ENCODE measurements at regions not wholly inside any gene's neighbourhood (a gene's known extent, or its start where the extent isn't known, plus 50 kb on each side); places are given as distances from the start of the nearest gene placed in this dataset.
A peak's percentile ranks its signal among the peaks of the same experiment; 100 is the strongest.

DNA sequence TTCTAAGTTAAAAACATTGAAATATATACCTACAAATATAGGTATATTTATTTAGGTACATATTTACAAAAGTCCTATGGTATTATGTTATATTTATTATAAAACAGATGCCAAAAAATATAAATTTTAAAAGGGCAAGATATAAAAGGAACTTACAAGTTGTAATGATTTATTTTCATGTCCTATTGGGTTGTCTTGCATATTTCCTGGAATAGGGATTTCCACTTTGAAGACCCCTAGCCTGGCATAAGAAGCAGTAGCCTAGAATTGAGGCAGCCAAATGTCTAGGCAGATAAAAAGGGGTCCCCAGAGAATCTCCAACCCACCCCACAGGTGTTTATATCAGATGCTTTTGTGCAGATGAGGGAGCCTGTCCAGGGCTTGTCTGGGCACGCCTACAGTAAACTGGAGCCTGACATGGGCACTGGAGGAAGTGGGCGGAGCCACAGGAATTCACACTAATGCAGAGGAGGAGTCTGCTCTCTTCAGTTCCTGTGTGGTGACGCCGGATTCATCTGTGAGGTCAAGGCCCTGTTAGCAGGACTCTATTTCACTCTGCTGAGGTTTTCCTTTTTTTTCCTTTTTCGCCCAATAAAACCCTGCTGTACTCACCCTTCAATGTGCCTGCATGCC, 1088.9 kb upstream of the PIK3C3 start:
- Histone ChIP-seq H3K36me3 (ENCODE audit: control insufficient read depth, insufficient read depth, low read length) (no peaks in the 10 kb centered on the region), H3K27me3 (ENCODE audit: control insufficient read depth, insufficient read depth, low read length) (no peaks in the 10 kb centered on the region), H3K4me3 (ENCODE audit: low read depth, low read length) (no peak overlapping the region)
- TF ChIP-seq, protein P1, sequence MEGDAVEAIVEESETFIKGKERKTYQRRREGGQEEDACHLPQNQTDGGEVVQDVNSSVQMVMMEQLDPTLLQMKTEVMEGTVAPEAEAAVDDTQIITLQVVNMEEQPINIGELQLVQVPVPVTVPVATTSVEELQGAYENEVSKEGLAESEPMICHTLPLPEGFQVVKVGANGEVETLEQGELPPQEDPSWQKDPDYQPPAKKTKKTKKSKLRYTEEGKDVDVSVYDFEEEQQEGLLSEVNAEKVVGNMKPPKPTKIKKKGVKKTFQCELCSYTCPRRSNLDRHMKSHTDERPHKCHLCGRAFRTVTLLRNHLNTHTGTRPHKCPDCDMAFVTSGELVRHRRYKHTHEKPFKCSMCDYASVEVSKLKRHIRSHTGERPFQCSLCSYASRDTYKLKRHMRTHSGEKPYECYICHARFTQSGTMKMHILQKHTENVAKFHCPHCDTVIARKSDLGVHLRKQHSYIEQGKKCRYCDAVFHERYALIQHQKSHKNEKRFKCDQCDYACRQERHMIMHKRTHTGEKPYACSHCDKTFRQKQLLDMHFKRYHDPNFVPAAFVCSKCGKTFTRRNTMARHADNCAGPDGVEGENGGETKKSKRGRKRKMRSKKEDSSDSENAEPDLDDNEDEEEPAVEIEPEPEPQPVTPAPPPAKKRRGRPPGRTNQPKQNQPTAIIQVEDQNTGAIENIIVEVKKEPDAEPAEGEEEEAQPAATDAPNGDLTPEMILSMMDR (IDR thresholded peaks at IDR 0.05; ENCODE audit: insufficient read depth, low read length, severe bottlenecking): no peak
- DNase-seq (ENCODE audit: low read depth) (peak; percentile 78), FAIRE-seq (no peak)

DNA sequence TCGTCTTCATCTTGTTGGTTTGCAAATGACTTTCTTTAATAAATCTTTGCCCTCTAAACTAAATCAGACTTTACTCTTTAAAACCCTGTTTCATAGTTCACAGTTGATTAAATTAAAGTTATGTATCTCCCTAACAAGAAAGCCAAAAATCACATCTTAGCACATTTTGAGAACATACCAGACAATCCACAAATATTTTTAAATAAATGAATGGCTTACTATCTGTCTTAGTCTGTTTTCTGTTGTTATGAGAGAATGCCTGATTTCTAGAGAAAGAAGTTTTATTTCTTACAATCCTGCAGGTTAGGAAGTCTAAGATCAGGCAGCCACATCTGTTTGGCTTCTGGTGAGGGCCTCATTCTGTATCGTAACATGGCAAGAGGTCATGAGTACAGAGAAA, 1090.2 kb upstream of the PIK3C3 start:
- no peak for DNase-seq (ENCODE audit: low read depth)
- Histone ChIP-seq H3K36me3 (ENCODE audit: control insufficient read depth, insufficient read depth, low read length) (no peaks in the 10 kb centered on the region), H3K27me3 (ENCODE audit: control insufficient read depth, insufficient read depth, low read length) (no peaks in the 10 kb centered on the region), H3K4me3 (ENCODE audit: low read depth, low read length) (no peak overlapping the region)
- TF ChIP-seq, protein P1 (IDR thresholded peaks at IDR 0.05; ENCODE audit: insufficient read depth, low read length, severe bottlenecking): no peak
- no peak for FAIRE-seq

DNA sequence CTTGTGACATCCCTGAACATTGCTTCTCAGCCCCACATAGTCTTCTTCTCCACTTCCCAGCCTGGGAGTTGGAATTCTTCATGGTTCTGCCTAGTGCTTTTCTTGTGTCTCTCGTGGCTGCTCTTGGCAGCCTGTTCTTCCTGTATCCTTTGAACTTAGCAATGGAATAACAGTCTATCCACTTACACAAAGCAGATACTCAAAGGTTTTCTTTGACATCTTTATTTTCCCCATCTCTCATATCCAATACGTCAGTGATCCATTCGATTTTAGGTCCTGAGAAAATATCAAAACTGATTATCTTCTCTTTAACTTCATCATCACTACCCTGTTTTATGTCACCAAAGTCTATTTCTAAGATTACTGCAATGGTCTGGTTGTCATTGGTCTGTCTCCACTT, 1091.2 kb upstream of the PIK3C3 start:
- DNase-seq (ENCODE audit: low read depth): no peak
- TF ChIP-seq, protein P1 (IDR thresholded peaks at IDR 0.05; ENCODE audit: insufficient read depth, low read length, severe bottlenecking): no peak
- H3K36me3 ChIP-seq (ENCODE audit: control insufficient read depth, insufficient read depth, low read length): no peaks in the 10 kb centered on the region
- H3K27me3 ChIP-seq (ENCODE audit: control insufficient read depth, insufficient read depth, low read length): no peaks in the 10 kb centered on the region
- H3K4me3 ChIP-seq (ENCODE audit: low read depth, low read length): no peak overlapping the region
- FAIRE-seq: no peak

DNA sequence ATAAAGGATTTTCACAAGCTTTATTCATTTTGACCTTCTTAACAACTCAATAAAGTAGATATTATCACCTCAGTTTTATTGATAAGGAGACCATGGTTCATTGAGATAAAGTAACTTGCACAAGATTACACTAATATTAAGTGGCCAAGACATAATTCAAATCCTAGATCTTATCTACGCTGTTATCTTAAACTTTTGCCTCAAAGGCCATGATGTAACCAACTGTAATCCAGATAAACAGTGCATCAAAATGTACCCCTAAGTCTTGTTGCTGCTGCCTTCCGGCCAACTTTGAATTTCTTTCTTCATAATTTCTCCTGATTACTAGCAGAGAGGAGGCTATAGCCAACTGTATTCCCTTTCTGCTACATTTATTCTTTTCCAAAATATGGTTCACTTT, 1094.8 kb upstream of the PIK3C3 start:
- Histone ChIP-seq H3K4me3 (ENCODE audit: low read depth, low read length) (no peak overlapping the region), H3K27me3 (ENCODE audit: control insufficient read depth, insufficient read depth, low read length) (no peaks in the 10 kb centered on the region), H3K36me3 (ENCODE audit: control insufficient read depth, insufficient read depth, low read length) (no peaks in the 10 kb centered on the region)
- DNase-seq (ENCODE audit: low read depth) (no peak), FAIRE-seq (no peak)
- TF ChIP-seq, protein P1 (IDR thresholded peaks at IDR 0.05; ENCODE audit: insufficient read depth, low read length, severe bottlenecking): no peak

DNA sequence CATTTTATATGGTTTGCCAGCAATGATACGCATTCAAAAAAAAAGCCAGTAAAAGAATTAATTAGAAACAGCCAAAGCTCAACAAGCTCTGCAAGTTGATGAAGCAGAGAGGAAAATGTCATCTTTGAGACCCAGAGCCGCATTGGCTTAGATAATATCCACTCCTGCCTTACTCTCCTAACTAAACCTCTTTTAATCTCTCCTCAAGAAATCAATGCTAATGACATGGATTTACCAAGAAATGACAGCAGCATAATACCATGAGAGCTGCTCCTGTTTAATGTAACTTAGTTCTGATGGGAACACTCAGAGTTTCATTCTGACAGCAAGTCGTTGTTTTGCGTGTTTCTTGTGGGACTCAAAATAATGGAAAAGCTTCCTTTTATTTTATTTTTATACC, 1099.4 kb upstream of the PIK3C3 start:
- Histone ChIP-seq H3K27me3 (ENCODE audit: control insufficient read depth, insufficient read depth, low read length) (no peaks in the 10 kb centered on the region), H3K36me3 (ENCODE audit: control insufficient read depth, insufficient read depth, low read length) (no peaks in the 10 kb centered on the region), H3K4me3 (ENCODE audit: low read depth, low read length) (no peak overlapping the region)
- FAIRE-seq: no peak
- DNase-seq (ENCODE audit: low read depth): no peak
- TF ChIP-seq, protein P1 (IDR thresholded peaks at IDR 0.05; ENCODE audit: insufficient read depth, low read length, severe bottlenecking): no peak

DNA sequence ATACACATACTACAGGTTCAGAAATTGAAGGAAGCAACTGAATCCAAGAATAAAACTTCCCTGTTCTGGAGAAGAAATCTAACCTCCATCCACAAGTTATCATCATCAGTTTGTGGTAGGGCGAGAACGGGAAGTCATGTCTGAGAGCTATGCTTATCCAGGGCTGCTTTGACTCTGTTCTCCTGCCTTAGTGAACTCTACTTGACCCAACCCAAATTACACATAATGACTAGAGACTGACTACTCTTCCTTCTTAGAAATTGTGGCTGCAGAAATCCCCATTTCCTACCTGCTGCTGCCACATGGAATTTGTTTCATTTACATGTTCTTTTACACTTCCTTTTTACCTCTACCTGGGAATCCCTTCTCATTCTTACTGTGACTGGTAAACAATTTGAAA, 1102.6 kb upstream of the PIK3C3 start:
- Histone ChIP-seq H3K36me3 (ENCODE audit: control insufficient read depth, insufficient read depth, low read length) (no peaks in the 10 kb centered on the region), H3K4me3 (ENCODE audit: low read depth, low read length) (no peak overlapping the region), H3K27me3 (ENCODE audit: control insufficient read depth, insufficient read depth, low read length) (no peaks in the 10 kb centered on the region)
- DNase-seq (ENCODE audit: low read depth) (peak; percentile 83), FAIRE-seq (no peak)
- TF ChIP-seq, protein P1 (IDR thresholded peaks at IDR 0.05; ENCODE audit: insufficient read depth, low read length, severe bottlenecking): no peak

Measured in bronchial epithelial cell (primary cell).